Liver (tissue), 7 donors: ENCODE measurements at regions not wholly inside any gene's neighbourhood (a gene's known extent, or its start where the extent isn't known, plus 50 kb on each side); places are given as distances from the start of the nearest gene placed in this dataset.
"Not testable (repeated sequence)": the region's sequence is repeated elsewhere in the genome, so short reads cannot be mapped to it uniquely, and the experiment has no call there.

Experiments
- DNase-seq: peaks from one replicate; pipeline ENCODE4 v3.0.0-alpha.2; 2017; ENCODE audit warnings: low spot score
- H3K27ac ChIP-seq, 2 donors: one replicate each; pipeline ENCODE4 v1.7.0; 2013; ENCODE audit warnings: inconsistent platforms in 2 of 2, low read length in 2 of 2, control low read depth in 1 of 2, low read depth in 1 of 2, mild to moderate bottlenecking in 1 of 2
- H3K27me3 ChIP-seq, 4 donors: one replicate each; pipeline versions ENCODE4 v1.6.1 to v1.7.0; 2013; ENCODE audit warnings: low read length in 3 of 4, inconsistent platforms in 1 of 4, mild to moderate bottlenecking in 1 of 4, moderate library complexity in 1 of 4; ENCODE audit not compliant: control insufficient read depth in 4 of 4, insufficient read depth in 4 of 4
- H3K36me3 ChIP-seq, 4 donors: one replicate each; pipeline versions ENCODE4 v1.6.1 to v1.7.0; 2013; ENCODE audit warnings: low read length in 3 of 4, mild to moderate bottlenecking in 3 of 4, low read depth in 1 of 4, moderate library complexity in 1 of 4; ENCODE audit not compliant: control insufficient read depth in 4 of 4, insufficient read depth in 3 of 4
- H3K4me1 ChIP-seq, 4 donors: one replicate each; pipeline versions ENCODE4 v1.6.1 to v1.7.0; 2013; ENCODE audit warnings: low read length in 3 of 4, mild to moderate bottlenecking in 3 of 4, moderate library complexity in 1 of 4; ENCODE audit not compliant: control insufficient read depth in 4 of 4, insufficient read depth in 4 of 4
- H3K4me3 ChIP-seq, 3 donors: one replicate each; pipeline versions ENCODE4 v1.6.1 to v1.7.0; 2013; ENCODE audit warnings: low read length in 3 of 3, control low read depth in 1 of 3, low read depth in 1 of 3, mild to moderate bottlenecking in 1 of 3
- H3K9ac ChIP-seq, 2 donors: one replicate each; pipeline ENCODE4 v1.7.0; 2013; ENCODE audit warnings: low read length in 2 of 2, mild to moderate bottlenecking in 2 of 2, moderate library complexity in 2 of 2, control low read depth in 1 of 2, low read depth in 1 of 2
- H3K9me3 ChIP-seq, 4 donors: one replicate each; pipeline versions ENCODE4 v1.6.1 to v1.7.0; 2013; ENCODE audit warnings: low read length in 3 of 4; ENCODE audit not compliant: control insufficient read depth in 4 of 4
- ATF3 ChIP-seq: IDR thresholded peaks from 2 replicates; pipeline ENCODE4 v1.6.1; 2016; ENCODE audit warnings: antibody characterized with exemption
- FOXA1 ChIP-seq: IDR thresholded peaks from 2 replicates; pipeline ENCODE4 v1.6.1; 2016; ENCODE audit warnings: antibody characterized with exemption
- FOXA2 ChIP-seq: IDR thresholded peaks from 2 replicates; pipeline ENCODE4 v1.6.1; 2016; ENCODE audit warnings: antibody characterized with exemption
- HNF4G ChIP-seq: IDR thresholded peaks from 2 replicates; pipeline ENCODE4 v1.6.1; 2016; ENCODE audit warnings: antibody characterized with exemption
- WGBS: extraction: QIAGEN DNeasy Blood & Tissue Kit; methylation state at CpG from one replicate; pipeline ENCODE4 v1.1.7; 2013; 5-methylcytosine and 5-hydroxymethylcytosine counted together
- donor health status: healthy.
- donor health status: healthy.
- donor health status: healthy.
- donor health status: healthy.

GRCh38 chr22:12603399-12603798 is 2924.6 kb upstream of the OR11H1 start:
- H3K27ac ChIP-seq, H3K9ac ChIP-seq, DNase-seq, H3K27me3 ChIP-seq, H3K36me3 ChIP-seq, H3K4me1 ChIP-seq, H3K4me3 ChIP-seq: not testable (repeated sequence)
- H3K9me3 ChIP-seq, result peaks cover 5 to 10% (median 8%) of the 10 kb centered on the region in 4 donors
- 64% methylated on average over 6 of the region's 6 CpGs for WGBS

- H3K9me3 ChIP-seq, H3K4me1 ChIP-seq, H3K27me3 ChIP-seq, H3K36me3 ChIP-seq, DNase-seq, H3K27ac ChIP-seq, H3K9ac ChIP-seq, H3K4me3 ChIP-seq: not testable (repeated sequence)
These were observed 2924.2 kb upstream of the OR11H1 start for GRCh38 chr22:12603833-12604232.

- H3K27me3 ChIP-seq, DNase-seq, H3K27ac ChIP-seq, H3K4me3 ChIP-seq, H3K9ac ChIP-seq, H3K4me1 ChIP-seq, H3K36me3 ChIP-seq, H3K9me3 ChIP-seq: not testable (repeated sequence)
- WGBS, result 63% methylated on average over 8 of the region's 9 CpGs
These were observed 2919.5 kb upstream of the OR11H1 start for GRCh38 chr22:12608454-12608853.

GRCh38 chr22:12613199-12613598 is 2914.8 kb upstream of the OR11H1 start:
- TF ChIP-seq HNF4G, result no peak
- TF ChIP-seq ATF3, result no peak
- no peak for TF ChIP-seq FOXA1
- no peak for TF ChIP-seq FOXA2
- no peak for DNase-seq
- no peak overlapping the region for H3K9ac ChIP-seq
- H3K27ac ChIP-seq, result no peak overlapping the region
- peaks cover 0 to 3% (median 0%) of the 10 kb centered on the region in 4 donors for H3K9me3 ChIP-seq
- H3K36me3 ChIP-seq, result no peaks in the 10 kb centered on the region
- H3K4me3 ChIP-seq, result no peak overlapping the region
- no peaks in the 10 kb centered on the region for H3K27me3 ChIP-seq
- WGBS, result 55% methylated on average over 3 of the region's 3 CpGs
- peaks cover 0 to 1% (median 0%) of the 10 kb centered on the region in 4 donors for H3K4me1 ChIP-seq

- H3K4me3 ChIP-seq, H3K9me3 ChIP-seq, H3K36me3 ChIP-seq, H3K27me3 ChIP-seq, DNase-seq, H3K9ac ChIP-seq, H3K4me1 ChIP-seq, H3K27ac ChIP-seq: not testable (repeated sequence)
- WGBS, result 35% methylated on average over 4 of the region's 4 CpGs
These were observed 2914.1 kb upstream of the OR11H1 start for GRCh38 chr22:12613907-12614306.

- H3K4me1 ChIP-seq, H3K27ac ChIP-seq, DNase-seq, H3K9me3 ChIP-seq, H3K4me3 ChIP-seq, H3K36me3 ChIP-seq, H3K27me3 ChIP-seq, H3K9ac ChIP-seq: not testable (repeated sequence)
- 55% methylated on average over 4 of the region's 4 CpGs for WGBS
These were observed 2901.1 kb upstream of the OR11H1 start for GRCh38 chr22:12626894-12627293.

- not testable (repeated sequence) for DNase-seq
These were observed 2898.2 kb upstream of the OR11H1 start for GRCh38 chr22:12629815-12630214.

GRCh38 chr22:12630965-12631364 is 2897.0 kb upstream of the OR11H1 start:
- not testable (repeated sequence) for H3K27ac ChIP-seq, H3K9me3 ChIP-seq, H3K36me3 ChIP-seq, H3K27me3 ChIP-seq, H3K9ac ChIP-seq, DNase-seq, H3K4me1 ChIP-seq, H3K4me3 ChIP-seq
- 32% methylated on average over 3 of the region's 3 CpGs for WGBS

More at GRCh38 chr22:12629815-12630214, 2898.2 kb upstream of the OR11H1 start:
- not testable (repeated sequence) for H3K27ac ChIP-seq, H3K27me3 ChIP-seq, H3K4me3 ChIP-seq, H3K36me3 ChIP-seq, H3K9ac ChIP-seq, H3K4me1 ChIP-seq, H3K9me3 ChIP-seq
- 38% methylated on average over 2 of the region's 2 CpGs for WGBS
